IPS-18a (cell line): ENCODE measurements at regions not wholly inside any gene's neighbourhood (a gene's known extent, or its start where the extent isn't known, plus 50 kb on each side); places are given as distances from the start of the nearest gene placed in this dataset.

ENCODE experiments used
- H3K27ac ChIP-seq: one replicate; pipeline ENCODE4 v1.5.1; 2013; ENCODE audit warnings: low read length
- H3K27me3 ChIP-seq: one replicate; pipeline ENCODE4 v1.6.1; 2013; ENCODE audit warnings: mild to moderate bottlenecking, low read length; ENCODE audit not compliant: control insufficient read depth, insufficient read depth
- H3K36me3 ChIP-seq: one replicate; pipeline ENCODE4 v1.6.1; 2013; ENCODE audit warnings: low read depth, low read length; ENCODE audit not compliant: control insufficient read depth
- H3K4me1 ChIP-seq: one replicate; pipeline ENCODE4 v1.6.1; 2013; ENCODE audit warnings: low read depth, low read length; ENCODE audit not compliant: control insufficient read depth
- H3K4me3 ChIP-seq: one replicate; pipeline ENCODE4 v1.5.1; 2013; ENCODE audit warnings: low read length
- H3K9ac ChIP-seq: one replicate; pipeline ENCODE4 v1.6.1; 2013; ENCODE audit warnings: mild to moderate bottlenecking, low read length, moderate library complexity
- H3K9me3 ChIP-seq: one replicate; pipeline ENCODE4 v1.6.1; 2013; ENCODE audit warnings: low read depth, low read length; ENCODE audit not compliant: control insufficient read depth

DNA sequence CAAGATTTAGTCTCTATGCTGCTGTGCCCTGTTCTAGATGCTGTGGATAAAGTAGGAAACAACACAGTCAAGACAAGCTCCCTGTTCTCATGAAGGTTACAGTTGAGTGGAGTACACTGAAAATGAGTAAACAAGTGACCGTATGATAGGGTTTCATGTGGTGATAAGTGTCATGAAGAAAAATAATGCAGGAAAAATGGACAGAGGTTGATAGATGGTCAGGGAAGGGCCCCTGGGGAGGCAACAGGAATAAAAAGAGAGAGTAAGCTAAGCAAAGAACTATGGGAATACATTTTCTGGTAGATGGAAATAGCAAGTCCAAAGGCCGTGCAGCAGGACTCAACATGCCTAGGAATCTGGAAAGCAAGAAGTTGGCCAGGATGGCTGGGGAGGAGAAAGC, 394.0 kb downstream of the DTHD1 start:
- no peak overlapping the region for H3K9ac ChIP-seq
- H3K27ac ChIP-seq: no peak overlapping the region
- no peaks in the 10 kb centered on the region for H3K4me1 ChIP-seq
- H3K36me3 ChIP-seq: no peaks in the 10 kb centered on the region
- H3K9me3 ChIP-seq: no peaks in the 10 kb centered on the region
- no peaks in the 10 kb centered on the region for H3K27me3 ChIP-seq
- no peak overlapping the region for H3K4me3 ChIP-seq

DNA sequence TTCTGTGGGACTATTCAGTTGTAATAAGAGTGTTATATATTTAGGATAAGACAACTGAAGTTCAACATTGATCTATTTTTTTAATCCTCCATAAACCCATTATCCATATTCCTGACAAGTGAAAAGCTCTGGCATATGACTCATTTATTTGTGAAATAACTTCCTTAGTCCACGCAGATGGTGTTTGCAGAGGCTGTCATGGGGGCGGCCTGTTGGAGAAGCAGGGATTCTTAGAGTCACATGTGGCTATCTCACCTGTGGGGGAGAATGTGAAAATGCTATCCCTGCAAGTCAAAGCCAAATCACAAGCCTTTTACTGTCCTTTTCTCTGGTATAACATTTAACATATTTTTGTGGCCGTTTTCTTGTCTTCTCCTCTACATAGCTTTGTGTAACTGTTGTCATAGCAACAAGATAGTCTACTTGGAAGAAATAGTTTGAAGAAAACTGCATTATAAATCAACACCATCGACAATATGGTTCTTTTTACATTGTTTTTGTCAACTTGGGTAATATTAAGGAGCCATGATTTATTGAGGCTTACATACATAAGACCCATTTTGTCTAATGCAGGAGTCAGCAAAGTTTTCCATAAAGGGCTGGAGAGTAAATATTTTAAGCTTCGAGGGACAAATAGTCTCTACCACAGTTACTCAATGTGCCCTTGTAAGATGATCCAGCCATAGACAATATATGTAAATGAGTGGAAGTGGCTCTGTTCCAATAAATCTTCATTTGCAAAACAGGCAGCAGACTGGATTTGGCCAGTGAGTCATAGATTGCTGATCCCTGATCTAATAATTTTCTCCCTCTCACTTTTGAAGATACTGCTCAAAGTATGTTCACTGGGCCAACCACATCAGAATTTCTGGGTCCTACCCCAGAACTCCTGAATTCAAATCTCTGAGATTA, 395.0 kb downstream of the DTHD1 start:
- Histone ChIP-seq H3K36me3 (no peaks in the 10 kb centered on the region), H3K9ac (no peak overlapping the region), H3K27me3 (no peaks in the 10 kb centered on the region), H3K4me1 (no peaks in the 10 kb centered on the region), H3K27ac (no peak overlapping the region), H3K4me3 (no peak overlapping the region), H3K9me3 (no peaks in the 10 kb centered on the region)

DNA sequence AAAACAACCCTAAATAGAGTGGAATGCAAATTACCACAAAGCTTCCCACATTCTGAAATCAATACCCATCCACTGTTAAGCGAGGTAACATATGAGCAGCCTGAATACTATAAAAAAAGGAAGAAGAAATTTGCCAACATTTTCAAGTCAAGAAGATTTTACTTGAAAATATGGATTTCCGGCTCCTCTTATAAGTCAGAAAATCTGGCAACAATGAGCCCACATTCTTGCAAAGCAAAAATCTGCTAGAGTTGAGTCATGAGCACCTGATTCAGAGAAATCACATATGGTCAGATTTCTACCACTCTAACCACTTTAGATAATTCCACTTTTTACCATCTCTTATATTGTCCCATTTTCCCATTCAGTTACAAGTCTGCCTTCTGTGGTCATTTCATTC, 395.7 kb downstream of the DTHD1 start:
- no peak overlapping the region for H3K9ac ChIP-seq
- H3K27ac ChIP-seq: no peak overlapping the region
- H3K27me3 ChIP-seq: no peaks in the 10 kb centered on the region
- no peaks in the 10 kb centered on the region for H3K4me1 ChIP-seq
- no peaks in the 10 kb centered on the region for H3K36me3 ChIP-seq
- H3K9me3 ChIP-seq: no peaks in the 10 kb centered on the region
- no peak overlapping the region for H3K4me3 ChIP-seq

DNA sequence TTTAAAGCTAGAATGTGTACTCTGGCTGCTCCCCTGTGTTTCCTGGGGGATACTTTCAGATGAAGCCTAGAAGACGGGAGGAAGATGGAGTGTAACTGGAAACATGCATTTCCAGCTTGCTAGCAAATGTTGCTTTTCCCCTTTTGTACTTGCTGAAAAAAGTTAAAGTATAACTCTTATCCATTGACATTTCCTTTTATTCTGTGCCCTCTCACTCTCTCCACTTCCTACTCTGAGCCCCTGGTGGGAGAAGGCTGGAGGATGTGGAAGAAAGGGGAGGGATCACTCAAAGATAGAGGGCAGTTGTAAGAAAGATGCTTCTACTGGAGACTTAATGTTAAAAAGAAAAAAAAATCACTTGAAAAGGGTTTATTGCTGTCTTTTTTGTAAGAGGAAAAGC, 396.5 kb downstream of the DTHD1 start:
- no peaks in the 10 kb centered on the region for H3K36me3 ChIP-seq
- H3K27ac ChIP-seq: no peak overlapping the region
- H3K4me1 ChIP-seq: no peaks in the 10 kb centered on the region
- no peaks in the 10 kb centered on the region for H3K27me3 ChIP-seq
- H3K9ac ChIP-seq: no peak overlapping the region
- H3K9me3 ChIP-seq: no peaks in the 10 kb centered on the region
- H3K4me3 ChIP-seq: no peak overlapping the region

DNA sequence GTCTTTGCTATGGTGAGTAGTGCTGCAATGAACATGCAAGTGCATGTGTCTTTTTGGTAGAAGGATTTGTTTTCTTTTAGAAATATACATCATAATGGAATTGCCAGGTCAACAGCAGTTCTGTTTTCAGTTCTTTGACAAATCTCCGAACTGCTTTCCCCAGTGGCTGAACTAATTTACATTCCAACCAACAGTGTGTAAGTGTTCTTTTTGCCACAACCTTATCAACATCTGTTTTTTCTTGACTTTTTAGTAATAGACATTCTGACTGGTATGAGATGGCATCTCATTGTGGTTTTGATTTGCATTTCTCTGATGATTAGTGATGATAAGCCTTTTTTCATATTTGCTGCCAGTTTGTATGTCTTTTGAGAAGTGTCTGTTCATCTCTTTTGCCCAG, 406.3 kb downstream of the DTHD1 start:
- Histone ChIP-seq H3K27me3 (no peaks in the 10 kb centered on the region), H3K27ac (no peak overlapping the region), H3K4me3 (no peak overlapping the region), H3K36me3 (no peaks in the 10 kb centered on the region), H3K9me3 (peaks cover 3% of the 10 kb centered on the region), H3K9ac (no peak overlapping the region), H3K4me1 (no peaks in the 10 kb centered on the region)

DNA sequence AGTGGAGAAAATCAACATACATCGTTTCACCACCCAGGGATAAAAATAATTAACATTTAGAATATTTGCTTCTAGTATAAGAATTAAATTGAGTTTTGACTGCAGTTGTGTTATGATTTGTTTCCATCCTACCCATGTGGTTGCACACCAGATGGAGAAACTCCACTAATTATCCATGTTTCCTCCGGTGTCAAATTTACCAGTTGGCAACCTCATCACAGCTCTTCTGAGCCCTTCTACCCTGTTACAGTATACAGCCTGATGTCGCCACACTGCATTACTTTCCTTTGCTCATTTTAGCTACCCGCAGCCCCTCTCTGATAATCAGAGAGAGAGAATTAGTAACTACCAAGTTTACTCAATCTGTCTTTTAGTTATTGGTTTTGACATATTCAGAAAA, 411.2 kb downstream of the DTHD1 start:
- Histone ChIP-seq H3K27me3 (no peaks in the 10 kb centered on the region), H3K9me3 (peaks cover under 1% of the 10 kb centered on the region), H3K27ac (no peak overlapping the region), H3K4me3 (no peak overlapping the region), H3K4me1 (no peaks in the 10 kb centered on the region), H3K9ac (no peak overlapping the region), H3K36me3 (no peaks in the 10 kb centered on the region)

DNA sequence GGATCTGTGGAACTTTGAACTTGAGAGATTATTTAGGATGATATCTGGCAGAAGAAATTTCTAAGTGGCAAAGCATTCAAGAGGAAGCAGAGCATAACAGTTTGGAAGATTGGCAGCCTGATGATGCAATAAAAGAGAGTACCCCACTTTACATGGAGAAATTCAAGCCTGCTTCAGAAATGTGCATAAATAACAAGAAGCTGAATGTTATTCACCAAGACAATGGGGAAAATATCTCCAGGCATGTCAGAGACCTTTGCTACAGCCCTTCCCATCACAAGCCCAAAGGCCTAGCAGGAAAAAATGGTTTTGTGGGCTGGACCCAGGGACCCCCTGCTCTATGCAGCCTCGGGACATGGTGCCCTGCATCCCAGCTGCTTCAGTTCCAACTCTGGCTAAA, 420.8 kb downstream of the DTHD1 start:
- Histone ChIP-seq H3K4me3 (no peak overlapping the region), H3K36me3 (no peaks in the 10 kb centered on the region), H3K9ac (no peak overlapping the region), H3K27ac (no peak overlapping the region), H3K27me3 (no peaks in the 10 kb centered on the region), H3K4me1 (no peaks in the 10 kb centered on the region), H3K9me3 (peaks cover 10% of the 10 kb centered on the region)

DNA sequence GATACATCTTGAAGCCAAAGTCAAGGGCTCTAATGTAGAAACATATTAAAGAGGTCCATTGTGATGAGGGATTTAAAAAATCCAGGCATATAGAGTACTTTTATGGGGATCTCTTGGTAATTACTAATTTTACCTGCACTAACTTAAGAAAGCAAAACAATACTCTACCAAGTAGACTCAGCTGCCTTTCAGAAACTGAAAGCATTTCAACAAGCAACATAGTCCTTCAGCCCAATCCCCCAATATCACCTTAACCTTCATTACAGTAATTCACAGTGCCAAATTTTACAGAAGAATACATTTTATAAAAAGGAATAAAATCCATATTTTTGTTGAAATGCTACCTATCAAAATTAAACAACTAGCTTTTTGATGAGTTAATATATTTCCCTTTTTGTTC, 422.9 kb downstream of the DTHD1 start:
- no peaks in the 10 kb centered on the region for H3K27me3 ChIP-seq
- H3K9me3 ChIP-seq: peaks cover 10% of the 10 kb centered on the region
- H3K4me3 ChIP-seq: no peak overlapping the region
- no peak overlapping the region for H3K9ac ChIP-seq
- no peaks in the 10 kb centered on the region for H3K4me1 ChIP-seq
- no peaks in the 10 kb centered on the region for H3K36me3 ChIP-seq
- H3K27ac ChIP-seq: no peak overlapping the region

DNA sequence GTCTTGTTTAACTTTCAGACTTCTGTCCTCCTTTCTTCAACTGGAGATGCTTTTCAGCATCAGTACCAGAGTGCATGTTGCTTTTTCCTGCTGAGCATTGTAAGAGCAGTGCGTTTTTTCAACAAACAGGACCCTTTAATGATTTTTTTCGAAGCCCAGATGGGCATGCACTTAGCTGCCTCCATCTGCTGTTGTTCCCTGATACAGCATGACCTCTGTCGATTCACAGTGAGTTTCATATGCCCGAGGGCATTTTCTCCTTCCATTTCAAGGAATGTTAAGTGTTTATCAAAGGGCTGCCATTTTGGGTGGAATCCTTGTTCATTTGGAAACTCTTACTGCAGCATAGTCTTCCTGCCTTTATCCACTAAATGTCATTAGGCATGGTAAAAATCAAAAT, 428.6 kb downstream of the DTHD1 start:
- H3K27me3 ChIP-seq: no peaks in the 10 kb centered on the region
- no peaks in the 10 kb centered on the region for H3K9me3 ChIP-seq
- H3K4me1 ChIP-seq: no peaks in the 10 kb centered on the region
- no peak overlapping the region for H3K27ac ChIP-seq
- no peak overlapping the region for H3K4me3 ChIP-seq
- H3K36me3 ChIP-seq: no peaks in the 10 kb centered on the region
- H3K9ac ChIP-seq: no peak overlapping the region

DNA sequence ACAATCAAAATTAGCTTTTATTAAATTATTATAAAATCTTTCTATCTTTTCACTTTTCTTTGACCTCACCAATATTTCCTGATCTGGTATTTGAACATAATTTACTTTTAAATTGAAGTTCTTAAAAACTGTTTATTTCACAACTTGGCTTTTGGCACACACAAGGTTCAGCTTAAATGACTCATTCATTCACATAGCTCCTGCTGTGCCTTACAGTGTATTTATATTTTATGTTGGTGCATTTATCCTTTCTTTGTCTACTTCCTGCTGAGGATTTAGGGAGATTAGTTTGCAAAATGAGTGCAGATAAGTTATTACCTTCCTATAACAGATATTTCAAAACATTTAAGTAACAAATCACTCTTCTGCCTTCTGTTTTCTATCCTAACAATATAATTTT, 430.6 kb downstream of the DTHD1 start:
- Histone ChIP-seq H3K4me1 (no peaks in the 10 kb centered on the region), H3K36me3 (no peaks in the 10 kb centered on the region), H3K4me3 (no peak overlapping the region), H3K27ac (no peak overlapping the region), H3K27me3 (no peaks in the 10 kb centered on the region), H3K9ac (no peak overlapping the region), H3K9me3 (no peaks in the 10 kb centered on the region)

DNA sequence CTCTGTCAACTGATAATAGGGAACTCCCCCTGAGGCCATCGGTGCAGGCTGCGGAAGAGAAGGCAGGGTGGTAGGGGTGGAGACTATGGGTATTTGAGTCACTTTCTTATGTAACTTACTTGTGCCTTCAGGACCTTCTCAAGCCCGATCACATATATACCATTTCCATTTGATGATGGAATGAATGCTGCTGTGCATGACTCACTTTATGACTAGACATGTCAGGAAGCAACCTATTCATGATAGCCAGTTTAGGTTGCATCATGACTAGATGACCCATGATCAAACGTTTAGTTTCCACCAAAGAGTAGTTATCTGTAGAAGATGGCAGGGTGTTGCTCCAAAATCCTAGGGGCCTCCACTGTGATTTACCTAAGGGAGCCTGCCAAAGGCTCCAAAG, 435.5 kb downstream of the DTHD1 start:
- Histone ChIP-seq H3K9me3 (no peaks in the 10 kb centered on the region), H3K9ac (no peak overlapping the region), H3K4me3 (no peak overlapping the region), H3K4me1 (no peaks in the 10 kb centered on the region), H3K27ac (no peak overlapping the region), H3K36me3 (no peaks in the 10 kb centered on the region), H3K27me3 (no peaks in the 10 kb centered on the region)

DNA sequence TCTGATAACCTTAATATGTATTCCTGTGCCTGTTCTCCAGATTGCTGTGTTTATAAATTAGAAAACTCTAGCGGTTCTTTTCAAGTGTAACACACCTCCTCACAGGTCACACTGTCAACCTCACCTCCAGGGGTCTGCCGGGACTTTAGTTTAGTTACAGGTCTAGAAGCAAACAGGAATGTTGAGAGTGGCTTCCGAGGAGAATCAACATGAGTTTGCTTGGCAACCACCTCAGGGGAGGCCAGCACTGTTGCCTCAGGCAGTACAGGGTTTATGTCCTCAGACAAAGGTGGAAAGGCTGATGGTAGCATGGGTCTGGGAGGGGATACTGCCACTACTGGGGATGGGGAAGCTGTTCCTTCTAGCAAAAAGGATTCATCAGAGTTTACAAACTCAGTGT, 438.0 kb downstream of the DTHD1 start:
- Histone ChIP-seq H3K9me3 (no peaks in the 10 kb centered on the region), H3K27ac (no peak overlapping the region), H3K9ac (no peak overlapping the region), H3K4me3 (no peak overlapping the region), H3K36me3 (no peaks in the 10 kb centered on the region), H3K27me3 (no peaks in the 10 kb centered on the region), H3K4me1 (no peaks in the 10 kb centered on the region)
